ENCODE measurements at regions not wholly inside any gene's neighbourhood (a gene's known extent, or its start where the extent isn't known, plus 50 kb on each side); places are given as distances from the start of the nearest gene placed in this dataset.
"Not testable (repeated sequence)": the region's sequence is repeated elsewhere in the genome, so short reads cannot be mapped to it uniquely, and the experiment has no call there.

DNA sequence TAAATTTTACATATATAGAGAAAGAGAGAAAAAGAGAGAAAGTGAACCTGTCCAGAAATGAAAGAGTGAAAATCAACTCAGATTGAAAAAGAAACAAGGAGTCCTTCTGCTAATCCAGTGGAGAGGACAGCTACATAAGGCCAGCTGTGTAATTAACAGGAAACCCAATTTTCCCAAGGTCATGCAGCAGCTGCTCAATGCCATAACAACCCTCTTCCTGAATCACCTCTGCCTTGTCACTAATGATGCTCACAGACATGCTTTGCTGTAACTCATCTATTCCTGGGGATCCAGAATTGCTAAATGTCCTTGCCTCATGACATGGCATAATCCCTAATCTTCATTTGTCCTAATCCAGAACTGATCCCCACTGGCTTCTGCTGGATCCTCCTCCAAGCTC lies 288.6 kb downstream of the NEBL start:
- DNase-seq, result no peak

GRCh38 chr10:20606985-20607384 lies 290.1 kb downstream of the NEBL start:
- DNase-seq, result no peak

DNA sequence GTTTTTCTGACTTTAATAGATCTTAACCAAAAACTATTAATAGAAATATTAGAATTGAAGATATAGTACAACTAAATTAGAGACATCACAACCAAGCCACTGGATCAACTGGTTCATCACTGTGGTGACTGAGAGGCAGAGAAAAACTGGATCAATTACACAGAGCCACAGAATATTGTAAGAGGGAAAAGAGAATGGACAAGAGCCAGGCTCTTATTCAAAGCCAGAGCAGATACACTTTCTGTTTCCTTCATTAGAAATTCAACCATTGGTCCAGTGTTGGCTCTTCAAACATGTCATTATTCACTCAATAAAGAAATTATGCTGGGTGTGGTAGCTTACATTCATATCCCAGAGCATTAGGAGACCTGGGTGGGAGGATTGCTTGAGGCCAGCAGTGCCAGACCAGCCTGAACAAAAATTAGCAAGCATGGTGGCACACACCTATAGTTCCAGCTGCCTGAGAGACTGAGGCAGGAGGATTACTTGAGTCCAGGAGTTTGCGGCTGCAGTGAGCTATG lies 295.1 kb downstream of the NEBL start:
- DNase-seq, result no peak

DNA sequence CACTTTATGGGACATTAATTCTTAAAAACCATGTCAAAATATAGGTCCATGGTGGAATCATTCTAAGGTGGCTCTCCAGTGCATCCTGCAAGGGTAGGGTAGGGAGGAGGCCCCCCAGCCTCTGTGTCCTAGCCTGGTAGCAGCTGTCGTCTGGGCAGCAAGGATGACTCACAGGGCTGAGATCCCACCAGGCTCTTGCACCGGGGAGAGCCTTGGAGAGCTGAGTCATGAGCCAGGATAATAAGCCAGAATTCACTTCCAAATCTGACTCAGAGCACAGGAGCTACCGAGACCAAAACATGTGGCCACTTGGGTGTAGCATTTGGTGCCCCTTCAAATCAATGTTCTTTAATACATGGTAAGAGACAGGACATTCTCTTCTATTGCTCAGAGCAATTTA lies 298.5 kb downstream of the NEBL start:
- DNase-seq, result no peak

DNA sequence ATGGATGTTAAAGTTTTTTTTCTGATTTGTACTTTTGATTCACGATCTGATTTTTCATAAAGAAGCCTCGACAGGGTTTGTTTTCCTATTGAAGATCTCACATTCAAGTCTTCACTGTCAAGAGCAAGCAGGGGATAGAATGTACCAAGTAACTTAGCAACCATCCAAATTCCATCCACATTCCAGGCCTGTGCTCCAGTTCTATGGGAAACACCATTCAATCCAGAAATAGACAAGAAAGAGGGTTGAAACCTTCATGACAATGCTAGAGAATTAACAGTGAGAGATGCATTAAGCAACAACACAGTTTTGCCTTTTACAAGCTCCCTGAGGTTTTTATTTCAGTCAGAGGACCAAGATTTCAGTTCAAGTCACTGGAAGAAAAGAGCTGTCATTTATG lies 300.2 kb downstream of the NEBL start:
- no peak for DNase-seq

DNA sequence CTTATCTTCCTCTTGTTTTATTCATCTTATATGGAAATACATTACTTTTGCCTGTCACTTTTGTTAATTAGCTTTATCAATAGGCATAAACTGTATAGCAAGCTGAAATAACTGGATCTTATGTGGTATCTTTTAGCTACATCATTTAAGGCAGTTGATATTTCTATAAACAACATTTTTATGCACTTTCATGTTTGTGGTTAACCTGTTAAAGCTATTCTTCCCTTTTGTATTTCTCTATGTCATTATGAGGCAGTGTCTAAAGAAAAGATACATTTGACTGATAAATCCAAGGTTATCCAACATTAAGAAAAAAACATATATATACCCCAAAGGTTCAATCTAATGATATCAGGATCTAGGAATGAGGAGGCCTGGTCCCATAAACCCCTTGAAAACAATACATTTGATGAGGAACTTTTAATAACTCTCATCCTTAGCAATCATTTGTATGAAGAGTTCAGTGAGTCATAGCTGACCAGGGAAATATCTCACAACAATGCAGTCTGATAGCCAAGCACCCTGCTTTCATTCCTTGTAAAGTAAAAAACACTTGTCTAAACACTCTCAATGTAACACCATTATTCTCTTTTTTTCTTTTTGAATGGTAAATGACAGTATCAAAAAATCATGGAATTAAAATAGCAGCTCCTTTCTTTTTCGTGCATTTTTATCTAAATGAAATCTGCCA lies 300.9 kb downstream of the NEBL start:
- no peak for DNase-seq

DNA sequence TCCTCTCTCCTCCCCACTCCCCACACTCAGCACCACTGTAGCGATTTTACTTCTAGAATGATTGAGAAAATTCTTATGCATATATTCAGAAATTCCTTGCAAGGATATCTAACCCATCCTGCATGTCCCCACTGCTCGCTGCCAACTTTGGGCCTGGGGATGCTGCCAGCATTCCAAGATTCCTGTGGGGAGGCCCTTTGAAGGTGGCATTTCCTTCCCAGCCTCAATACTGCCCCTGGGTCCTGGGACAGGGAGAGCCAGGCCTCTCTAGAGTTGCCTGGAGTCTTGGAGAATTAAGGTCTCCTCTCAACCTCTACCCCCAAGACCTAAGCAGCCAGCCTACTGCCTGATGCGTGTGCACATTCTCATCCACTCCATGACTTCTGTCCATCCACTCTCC lies 303.5 kb downstream of the NEBL start:
- no peak for DNase-seq

- DNase-seq, result no peak
Measured at GRCh38 chr10:20582041-20582440, 315.1 kb downstream of the NEBL start.

- no peak for DNase-seq
Measured at GRCh38 chr10:20573924-20574323, 323.2 kb downstream of the NEBL start.

DNA sequence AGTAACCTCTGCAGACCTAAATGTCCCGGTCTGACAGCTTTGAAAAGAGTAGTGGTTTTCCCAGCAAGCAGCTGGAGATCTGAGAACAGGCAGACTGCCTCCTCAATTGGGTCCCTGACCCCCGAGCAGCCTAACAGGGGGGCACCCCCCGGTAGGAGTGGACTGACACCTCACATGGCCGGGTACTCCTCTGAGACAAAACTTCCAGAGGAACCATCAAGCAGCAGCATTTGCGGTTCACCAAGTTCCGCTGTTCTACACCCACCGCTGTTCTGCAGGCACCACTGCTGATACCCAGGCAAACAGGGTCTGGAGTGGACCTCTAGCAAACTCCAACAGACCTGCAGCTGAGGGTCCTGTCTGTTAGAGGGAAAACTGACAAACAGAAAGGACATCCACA lies 341.1 kb downstream of the NEBL start:
- DNase-seq, result not testable (repeated sequence)

DNA sequence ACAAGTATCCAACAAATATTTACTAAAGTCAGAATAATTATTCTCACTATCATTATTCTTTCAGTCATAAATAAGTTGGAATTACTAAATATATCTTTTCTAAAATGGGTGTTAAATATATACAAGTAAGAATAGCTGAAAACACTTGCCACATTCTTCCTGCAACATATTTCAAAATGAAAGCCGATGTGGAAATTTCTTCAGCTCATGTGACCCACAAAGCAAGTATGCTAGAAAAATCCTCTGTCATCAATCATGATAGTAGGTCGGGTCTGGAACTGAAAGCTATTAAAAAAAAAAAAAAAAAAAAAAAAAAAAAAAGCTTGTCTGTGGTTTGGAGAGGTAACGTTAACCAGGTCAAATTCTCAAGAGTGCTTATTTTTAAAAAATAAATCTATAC lies 344.7 kb downstream of the NEBL start:
- no peak for DNase-seq

GRCh38 chr10:20551761-20552160 lies 345.4 kb downstream of the NEBL start:
- DNase-seq, result no peak

GRCh38 chr10:20535897-20536881 lies 360.9 kb downstream of the NEBL start:
- no peak for DNase-seq

DNA sequence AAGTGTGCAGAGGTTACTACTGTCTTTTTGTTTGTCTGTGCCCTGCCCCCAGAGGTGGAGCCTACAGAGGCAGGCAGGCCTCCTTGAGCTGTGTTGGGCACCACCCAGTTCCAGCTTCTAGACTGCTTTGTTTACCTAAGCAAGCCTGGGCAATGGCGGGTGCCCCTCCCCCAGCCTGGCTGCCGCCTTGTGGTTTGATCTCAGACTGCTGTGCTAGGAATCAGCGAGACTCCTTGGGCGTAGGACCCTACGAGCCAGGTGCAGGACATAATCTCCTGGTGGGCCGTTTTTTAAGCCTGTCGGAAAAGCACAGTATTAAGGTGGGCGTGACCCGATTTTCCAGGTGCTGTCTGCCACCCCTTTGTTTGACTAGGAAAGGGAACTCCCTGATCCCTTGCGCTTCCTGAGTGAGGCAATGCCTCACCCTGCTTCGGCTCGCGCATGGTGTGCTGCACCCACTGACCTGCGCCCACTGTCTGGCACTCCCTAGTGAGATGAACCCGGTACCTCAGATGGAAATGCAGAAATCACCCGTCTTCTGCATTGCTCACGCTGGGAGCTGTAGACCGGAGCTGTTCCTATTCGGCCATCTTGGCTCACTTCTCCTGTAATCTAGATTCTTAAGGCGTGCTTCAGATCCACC lies 365.7 kb downstream of the NEBL start:
- DNase-seq, result not testable (repeated sequence)

- DNase-seq, result no peak
Measured at GRCh38 chr10:20521186-20521585, 375.9 kb downstream of the NEBL start.

DNA sequence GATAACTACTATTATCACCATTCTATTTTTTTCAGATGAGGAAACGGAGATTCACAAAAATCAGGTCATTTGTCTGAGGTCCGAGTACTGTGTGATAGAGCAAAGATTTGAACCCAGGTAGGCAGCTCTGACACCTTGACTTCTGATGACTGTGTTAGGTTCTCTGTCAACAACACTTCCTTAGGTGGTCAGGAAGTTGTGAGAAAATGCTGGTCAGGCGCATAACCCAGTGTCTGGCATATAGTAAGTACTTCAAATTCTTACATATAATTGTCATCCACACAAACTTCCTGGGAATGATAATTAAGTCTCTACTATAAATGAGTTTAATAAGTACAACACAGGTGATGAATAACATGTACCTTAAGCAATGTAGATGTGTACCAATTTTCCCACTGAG lies 381.5 kb downstream of the NEBL start:
- no peak for DNase-seq

GRCh38 chr10:20512631-20513030 lies 384.5 kb downstream of the NEBL start:
- DNase-seq, result no peak

- no peak for DNase-seq
Measured at GRCh38 chr10:20508921-20509320, 388.2 kb downstream of the NEBL start.

- DNase-seq, result no peak
Measured at GRCh38 chr10:20502903-20503585, 394.1 kb downstream of the NEBL start.

DNA sequence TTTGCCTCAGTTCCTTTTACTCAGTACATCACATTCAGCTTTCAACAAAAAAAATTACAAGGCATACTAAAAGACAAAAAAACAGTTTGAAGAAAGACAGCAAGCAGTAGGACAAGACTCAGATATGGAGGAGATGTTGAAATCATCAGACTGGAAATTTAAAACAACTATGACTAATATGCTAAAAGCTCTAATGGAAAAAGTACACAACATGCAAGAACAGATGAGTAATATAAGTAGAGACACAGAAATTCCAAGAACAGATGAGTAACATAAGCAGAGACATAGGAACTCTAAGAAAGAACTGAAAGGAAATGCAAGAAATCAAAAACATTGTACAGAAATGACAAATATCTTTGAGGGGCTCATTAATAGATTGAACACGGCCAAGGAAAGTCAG lies 402.6 kb downstream of the NEBL start:
- peak; percentile 3 for DNase-seq

GRCh38 chr10:20492447-20492846 lies 404.7 kb downstream of the NEBL start:
- no peak for DNase-seq

DNA sequence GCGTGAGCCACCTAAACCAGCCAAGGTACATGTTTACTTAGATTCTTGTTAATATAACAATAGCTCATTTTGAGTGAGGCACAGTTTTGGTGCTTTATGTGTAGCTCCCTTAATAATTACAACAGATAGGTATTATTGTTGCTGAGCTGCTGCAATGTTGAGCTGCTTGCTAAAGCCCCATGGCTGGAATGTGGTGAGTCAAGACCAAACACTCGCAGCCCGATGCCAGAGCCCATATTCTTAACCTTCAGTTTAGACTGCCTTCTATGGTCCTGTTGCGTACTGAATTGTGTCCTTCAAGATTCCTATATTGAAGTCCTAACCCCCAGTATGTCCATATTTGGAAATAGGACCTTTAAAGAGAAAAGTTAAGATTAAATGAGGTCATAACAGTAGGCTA lies 407.1 kb downstream of the NEBL start:
- no peak for DNase-seq

DNA sequence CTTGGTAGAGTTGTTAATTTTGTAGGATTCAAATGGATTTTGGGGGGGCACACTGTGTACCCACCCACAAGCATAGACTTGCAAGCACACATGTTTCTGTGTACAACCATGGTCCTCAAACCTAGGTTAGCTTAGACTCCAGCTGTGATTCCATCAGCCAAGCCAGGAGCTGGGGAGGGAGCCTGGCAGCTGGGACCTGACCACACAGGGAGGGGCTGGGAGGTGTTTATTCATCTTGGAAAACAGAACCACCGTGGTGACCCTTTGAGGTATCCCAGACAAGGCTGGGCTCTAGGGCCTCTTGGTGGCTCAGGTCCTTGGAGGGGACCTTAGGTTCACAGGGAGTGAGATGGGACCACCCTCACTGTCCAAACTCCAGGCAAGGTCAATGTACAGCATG lies 410.3 kb downstream of the NEBL start:
- DNase-seq, result no peak
